NCI-H524 treated with DMSO at 0.1 percent for 48 hours (cell line): ENCODE measurements at regions not wholly inside any gene's neighbourhood (a gene's known extent, or its start where the extent isn't known, plus 50 kb on each side); places are given as distances from the start of the nearest gene placed in this dataset.

Experiments
- DNase-seq: peaks from one replicate; lab custom pipeline; 2025; lab: John Stamatoyannopoulos, UW

- DNase-seq, result no peak
Observed at GRCh38 chr5:14983666-14984441, 112.3 kb upstream of the ANKH start.

DNA sequence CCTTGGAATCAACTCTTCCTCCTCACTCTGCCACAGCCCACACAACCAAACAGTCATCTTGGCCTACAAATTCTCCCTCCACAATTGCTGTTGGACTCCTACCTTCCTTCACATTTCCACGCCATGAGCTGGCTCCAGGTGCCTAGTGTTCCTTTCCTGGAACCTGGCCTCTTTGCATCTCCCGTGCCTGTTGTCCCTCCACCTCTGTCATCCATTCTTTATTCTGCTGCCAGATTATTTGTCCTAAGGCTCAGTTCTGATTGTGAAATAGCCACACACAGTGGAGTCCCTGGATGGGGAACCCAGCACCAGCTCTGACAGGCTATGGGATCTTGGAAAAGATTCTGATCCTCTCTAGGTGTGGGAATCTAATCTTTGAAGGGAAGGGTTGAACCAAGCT is 109.1 kb upstream of the ANKH start:
- DNase-seq, result no peak

GRCh38 chr5:14977058-14977685 is 105.6 kb upstream of the ANKH start:
- DNase-seq, result no peak

DNA sequence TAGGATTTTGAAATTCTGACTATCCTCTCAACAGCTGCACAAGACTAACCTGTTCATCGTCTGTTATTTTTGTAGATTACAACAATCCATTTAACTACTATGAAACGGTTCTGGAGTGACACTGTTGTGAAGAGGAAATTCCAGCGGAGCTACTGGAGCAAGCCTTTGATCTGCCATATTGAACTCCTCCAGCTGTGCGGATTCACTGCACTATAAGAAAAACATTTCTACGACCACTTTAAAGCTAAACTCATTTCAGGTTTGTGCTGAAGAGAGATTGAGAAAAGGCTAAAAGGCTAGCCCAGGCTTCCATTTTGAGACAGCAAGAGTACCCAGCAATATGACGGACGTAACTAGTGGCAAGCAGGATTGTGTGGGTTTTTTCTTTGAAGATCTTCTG is 104.9 kb upstream of the ANKH start:
- no peak for DNase-seq

GRCh38 chr5:14971873-14972272 is 100.3 kb upstream of the ANKH start:
- DNase-seq, result no peak

GRCh38 chr5:14968796-14969195 is 97.2 kb upstream of the ANKH start:
- DNase-seq, result no peak

- no peak for DNase-seq
Observed at GRCh38 chr5:14967166-14967565, 95.6 kb upstream of the ANKH start.

GRCh38 chr5:14965815-14966214 is 94.2 kb upstream of the ANKH start:
- DNase-seq, result no peak

- DNase-seq, result no peak
Observed at GRCh38 chr5:14962604-14963003, 91.0 kb upstream of the ANKH start.

- DNase-seq, result no peak
Observed at GRCh38 chr5:14960120-14960462, 88.5 kb upstream of the ANKH start.

- no peak for DNase-seq
Observed at GRCh38 chr5:14959399-14960119, 88.0 kb upstream of the ANKH start.

DNA sequence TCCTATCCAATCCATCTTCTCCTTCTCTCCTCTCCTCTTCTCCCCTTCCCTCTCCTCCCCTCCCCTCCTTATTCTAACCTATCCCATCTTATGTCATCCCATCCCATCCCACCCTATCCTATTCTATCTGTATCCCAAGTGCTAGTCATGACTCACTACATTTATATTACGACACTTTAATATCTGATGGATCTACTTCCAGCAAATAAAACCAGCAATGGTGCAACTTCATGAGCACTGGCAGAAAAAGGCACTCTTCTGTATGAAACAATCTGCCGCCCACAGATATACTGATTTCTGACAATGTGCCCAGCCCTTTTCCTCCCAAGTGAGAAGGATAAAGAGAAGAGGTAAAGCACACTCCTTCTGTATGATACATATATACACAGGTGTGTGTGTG is 86.6 kb upstream of the ANKH start:
- no peak for DNase-seq

GRCh38 chr5:14956423-14957046 is 85.0 kb upstream of the ANKH start:
- DNase-seq, result no peak

DNA sequence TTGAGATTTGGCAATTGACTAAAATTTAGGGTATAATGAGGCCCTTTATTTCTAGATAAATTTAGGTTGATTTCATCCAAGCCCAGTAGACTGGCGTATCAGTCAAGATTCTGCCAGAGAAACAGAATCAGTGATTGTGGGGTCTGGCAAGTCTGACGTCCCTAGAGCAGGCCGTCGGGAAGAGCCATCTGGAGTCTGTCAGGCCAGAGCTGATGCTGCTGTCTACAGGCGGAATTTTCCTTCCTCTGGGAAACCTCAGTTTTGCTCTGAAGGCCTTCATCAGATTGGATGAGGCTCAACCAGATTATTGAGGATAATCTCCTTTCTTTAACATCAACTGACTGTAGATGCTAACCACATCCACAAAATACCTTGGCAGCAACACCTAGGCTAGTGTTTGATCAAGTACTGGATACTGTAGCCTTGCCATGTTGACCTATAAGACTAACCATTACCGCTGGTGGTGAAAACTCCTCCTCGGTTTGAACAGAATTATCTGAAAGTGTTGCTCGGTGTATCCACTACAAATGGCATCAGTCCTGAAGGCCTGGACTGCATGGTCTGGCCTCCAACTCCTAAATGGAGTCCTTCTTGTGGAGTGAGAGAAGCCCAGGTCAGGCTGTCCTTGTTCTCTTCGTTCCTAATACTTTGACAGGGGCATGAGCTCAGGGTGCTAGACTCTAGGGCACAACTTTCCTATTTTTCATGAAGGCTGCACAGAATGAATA is 83.2 kb upstream of the ANKH start:
- no peak for DNase-seq

DNA sequence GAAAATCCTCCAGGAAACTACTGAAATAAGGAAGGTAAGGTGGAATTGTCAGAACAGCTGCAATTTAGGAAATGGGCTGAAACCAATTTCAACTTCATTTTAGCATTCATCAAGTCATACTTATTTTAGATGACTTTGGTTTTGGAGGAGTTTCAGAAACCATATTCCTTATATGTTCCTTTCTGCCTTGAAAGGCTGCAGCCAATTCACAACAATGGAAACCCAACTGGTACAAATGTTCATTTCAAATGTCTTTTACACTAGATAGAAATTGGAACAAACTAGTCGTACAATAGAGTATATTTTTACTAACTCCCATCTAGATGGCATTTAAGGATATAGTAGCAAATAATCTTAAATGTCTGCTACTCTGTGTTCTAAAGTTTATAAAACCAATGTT is 82.6 kb upstream of the ANKH start:
- DNase-seq, result no peak

- no peak for DNase-seq
Observed at GRCh38 chr5:14953075-14953607, 81.6 kb upstream of the ANKH start.

GRCh38 chr5:14948383-14948782 is 76.8 kb upstream of the ANKH start:
- no peak for DNase-seq

DNA sequence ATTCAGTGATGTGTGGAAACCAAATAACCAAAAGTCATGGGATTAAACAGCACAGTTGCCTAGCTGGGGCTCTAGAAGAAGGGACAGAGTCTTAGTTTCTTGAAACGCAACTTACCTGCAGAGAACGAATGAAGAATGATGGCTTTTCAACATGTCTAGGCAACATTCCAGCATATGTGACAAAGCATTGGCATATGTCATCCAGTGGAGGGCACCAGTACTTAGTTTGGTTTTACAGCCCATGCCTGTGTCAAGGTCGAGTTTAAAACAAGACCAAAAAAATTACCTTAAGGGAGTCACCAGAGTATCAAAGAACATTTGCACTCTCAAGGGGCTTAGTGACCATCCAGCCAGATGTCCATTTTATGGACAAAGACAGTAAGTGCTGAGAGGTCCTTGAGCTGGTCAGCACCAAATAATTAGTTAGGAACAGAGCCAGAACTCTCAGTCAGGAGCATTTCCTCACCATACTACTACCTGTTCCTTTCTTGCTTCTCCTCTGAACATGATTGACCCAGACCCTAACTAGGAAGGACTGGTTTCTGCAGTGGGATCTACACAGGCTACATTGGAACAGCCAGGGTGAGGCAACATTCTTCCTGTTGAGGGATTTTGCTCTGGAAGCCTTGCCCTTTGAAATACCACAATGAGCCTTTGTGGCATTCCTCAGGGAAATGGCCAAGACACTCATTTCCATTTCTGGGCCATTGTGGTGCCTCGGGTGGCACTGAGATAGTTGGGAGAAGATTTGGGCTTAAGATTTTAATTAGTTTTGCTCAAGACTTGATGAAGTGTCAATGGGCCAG is 75.4 kb upstream of the ANKH start:
- peak; percentile 13 for DNase-seq

GRCh38 chr5:14945450-14945849 is 73.9 kb upstream of the ANKH start:
- no peak for DNase-seq

- DNase-seq, result no peak
Observed at GRCh38 chr5:14944996-14945395, 73.4 kb upstream of the ANKH start.

GRCh38 chr5:14944350-14944739 is 72.8 kb upstream of the ANKH start:
- no peak for DNase-seq
